Stimulated activated CD8-positive, alpha-beta memory T cell treated with anti-CD3 and anti-CD28 coated beads, Interleukin-7, amount 100 ng/mL, for 1 hour (primary cell): ENCODE measurements at regions not wholly inside any gene's neighbourhood (a gene's known extent, or its start where the extent isn't known, plus 50 kb on each side); places are given as distances from the start of the nearest gene placed in this dataset.
"Not testable (repeated sequence)": the region's sequence is repeated elsewhere in the genome, so short reads cannot be mapped to it uniquely, and the experiment has no call there.

ENCODE experiments used
- DNase-seq, 2 donors: peaks; one replicate each; pipeline ENCODE4 v3.0.0-alpha.2; 2020; ENCODE audit warnings: low read depth in 2 of 2

DNA sequence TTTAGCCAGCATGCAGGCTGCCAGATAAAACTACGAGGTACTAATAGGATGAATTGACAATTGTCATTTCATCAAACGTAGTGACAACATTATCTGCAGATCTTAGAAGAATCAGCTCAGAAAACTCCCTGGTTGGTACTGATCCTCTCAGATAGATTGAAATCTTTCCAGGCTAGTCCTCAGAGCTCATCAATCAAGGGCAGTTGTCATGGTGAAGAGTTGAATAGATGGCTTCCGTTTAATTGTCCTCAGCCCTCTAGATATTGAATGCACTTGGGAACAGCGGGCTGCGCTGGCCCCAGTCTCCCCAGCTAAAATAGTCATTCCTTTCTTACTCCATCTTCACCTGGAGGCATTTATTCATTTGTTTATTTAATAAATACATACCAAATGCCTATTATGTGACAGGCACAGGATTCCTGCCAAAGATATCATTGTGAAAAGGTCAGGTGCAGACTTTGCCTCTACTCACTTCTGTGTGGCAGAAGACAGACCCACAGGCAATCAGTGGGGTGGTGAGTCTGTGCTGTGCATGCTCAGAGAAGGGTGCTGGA is 1081.6 kb downstream of the TYW1 start:
- DNase-seq: no peak

DNA sequence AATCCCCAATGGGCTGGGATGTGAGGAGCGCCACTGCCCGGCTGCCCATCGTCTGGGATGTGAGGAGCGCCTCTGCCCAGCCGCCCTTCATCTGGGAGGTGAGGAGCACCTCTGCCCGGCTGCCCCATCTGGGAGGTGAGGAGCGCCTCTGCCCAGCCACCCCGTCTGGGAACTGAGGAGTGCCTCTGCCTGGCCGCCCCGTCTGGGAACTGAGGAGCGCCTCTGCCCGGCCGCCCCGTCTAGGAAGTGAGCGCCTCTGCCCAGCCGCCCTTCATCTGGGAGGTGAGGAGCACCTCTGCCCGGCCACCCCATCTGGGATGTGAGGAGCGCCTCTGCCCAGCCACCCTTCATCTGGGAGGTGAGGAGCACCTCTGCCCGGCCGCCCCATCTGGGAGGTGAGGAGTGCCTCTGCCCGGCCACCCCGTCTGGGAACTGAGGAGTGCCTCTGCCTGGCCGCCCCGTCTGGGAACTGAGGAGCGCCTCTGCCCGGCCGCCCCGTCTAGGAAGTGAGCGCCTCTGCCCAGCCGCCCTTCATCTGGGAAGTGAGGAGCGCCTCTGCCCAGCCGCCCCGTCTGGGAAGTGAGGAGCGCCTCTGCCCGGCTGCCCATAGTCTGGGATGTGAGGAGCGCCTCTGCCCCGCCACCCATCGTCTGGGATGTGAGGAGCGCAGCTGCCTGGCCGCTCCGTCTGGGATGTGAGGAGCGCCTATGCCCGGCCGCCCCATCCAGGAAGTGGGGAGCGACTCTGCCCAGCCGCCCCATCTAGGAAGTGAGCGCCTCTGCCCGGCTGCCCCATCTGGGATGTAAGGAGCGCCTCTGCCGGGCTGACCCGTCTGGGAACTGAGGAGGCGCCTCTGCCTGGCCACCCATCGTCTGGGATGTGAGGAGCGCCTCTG is 1085.7 kb downstream of the TYW1 start:
- DNase-seq: not testable (repeated sequence)

DNA sequence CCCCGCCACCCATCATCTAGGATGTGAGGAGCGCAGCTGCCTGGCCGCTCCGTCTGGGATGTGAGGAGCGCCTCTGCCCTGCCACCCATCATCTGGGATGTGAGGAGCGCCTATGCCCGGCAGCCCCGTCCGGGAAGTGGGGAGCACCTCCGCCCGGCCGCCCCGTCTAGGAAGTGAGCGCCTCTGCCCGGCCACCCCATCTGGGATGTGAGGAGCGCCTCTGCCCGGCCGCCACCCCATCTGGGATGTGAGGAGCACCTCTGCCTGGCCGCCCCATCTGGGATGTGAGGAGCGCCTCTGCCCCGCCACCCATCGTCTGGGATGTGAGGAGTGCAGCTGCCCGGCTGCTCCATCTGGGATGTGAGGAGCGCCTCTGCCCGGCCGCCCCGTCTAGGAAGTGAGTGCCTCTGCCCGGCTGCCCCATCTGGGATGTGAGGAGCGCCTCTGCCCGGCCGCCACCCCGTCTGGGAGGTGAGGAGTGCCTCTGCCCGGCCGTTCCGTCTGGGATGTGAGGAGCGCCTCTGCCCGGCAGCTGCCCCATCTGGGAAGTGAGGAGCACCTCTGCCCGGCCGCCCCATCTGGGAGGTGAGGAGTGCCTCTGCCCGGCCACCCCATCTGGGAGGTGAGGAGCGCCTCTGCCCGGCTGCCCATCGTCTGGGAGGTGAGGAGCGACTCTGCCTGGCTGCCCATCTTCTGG is 1086.5 kb downstream of the TYW1 start:
- not testable (repeated sequence) for DNase-seq

DNA sequence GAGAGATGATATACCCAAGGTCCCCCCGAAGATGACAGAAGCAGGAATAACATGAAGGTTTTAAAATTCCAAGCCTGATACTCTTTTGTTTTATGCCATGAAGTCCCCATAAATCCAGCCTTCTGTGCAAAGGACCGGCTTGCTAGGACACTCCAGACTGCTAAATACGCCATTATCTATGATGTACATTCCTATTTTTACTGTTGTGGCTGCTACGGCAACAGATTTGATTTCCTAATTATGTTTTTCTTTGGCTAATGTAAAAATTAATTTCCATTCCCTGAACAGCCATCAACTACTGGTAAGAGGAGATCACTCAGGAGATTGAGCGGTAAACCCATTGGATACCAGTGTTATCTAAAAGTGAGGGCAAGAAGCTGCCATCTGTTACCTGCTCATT is 1090.8 kb downstream of the TYW1 start:
- DNase-seq: no peak

DNA sequence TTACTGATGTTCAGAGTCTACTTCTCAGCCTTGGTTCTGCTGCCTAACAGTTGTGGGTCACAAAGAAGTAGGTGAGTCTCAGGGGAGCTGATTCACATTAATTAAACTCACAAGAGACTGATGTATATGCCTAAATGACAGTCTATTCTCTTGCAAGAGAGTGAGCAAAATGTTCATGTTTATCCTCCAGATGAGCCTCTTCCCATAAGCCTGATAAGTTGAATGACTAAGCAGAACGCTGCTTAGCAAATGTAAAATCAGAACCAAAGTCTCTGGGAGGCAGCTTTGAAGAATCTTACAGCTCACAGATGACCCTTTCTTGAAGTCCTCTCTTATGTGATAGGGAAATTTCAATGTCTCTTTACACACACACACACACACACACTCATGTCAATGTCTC is 1092.2 kb downstream of the TYW1 start:
- no peak for DNase-seq

DNA sequence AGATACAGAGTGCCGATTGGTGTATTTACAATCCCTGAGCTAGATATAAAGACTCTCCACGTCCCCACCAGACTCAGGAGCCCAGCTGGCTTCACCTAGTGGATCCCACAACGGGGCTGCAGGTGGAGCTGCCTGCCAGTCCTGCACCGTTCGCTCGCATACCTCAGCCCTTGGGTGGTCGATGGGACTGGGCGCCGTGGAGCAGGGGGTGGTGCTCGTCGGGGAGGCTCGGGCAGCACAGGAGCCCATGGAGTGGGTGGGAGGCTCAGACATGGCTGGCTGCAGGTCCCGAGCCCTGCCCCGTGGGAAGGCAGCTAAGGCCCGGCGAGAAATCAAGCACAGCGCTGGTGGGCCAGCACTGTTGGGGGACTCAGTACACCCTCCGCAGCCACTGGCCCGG is 1093.6 kb downstream of the TYW1 start:
- not testable (repeated sequence) for DNase-seq

DNA sequence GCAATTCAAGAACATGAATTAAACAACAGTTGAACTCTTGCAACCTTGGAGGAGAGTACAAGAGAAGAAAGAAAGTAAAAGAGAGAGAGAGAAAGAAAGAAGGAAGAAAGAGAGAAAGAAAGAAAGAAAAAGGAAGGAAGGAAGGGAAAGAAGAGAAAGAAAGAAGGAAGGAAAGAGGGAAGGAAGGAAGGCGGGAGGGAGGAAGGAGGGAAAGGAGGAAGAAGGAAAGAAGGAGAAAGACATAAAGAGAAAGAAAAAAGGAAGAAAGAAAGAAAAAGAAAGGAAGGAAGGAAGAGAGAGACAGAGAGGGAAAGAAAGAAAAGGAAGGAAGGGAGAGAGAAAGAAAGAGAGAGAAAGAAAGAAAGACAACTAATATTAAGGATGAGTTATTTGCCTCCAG is 1106.7 kb downstream of the TYW1 start:
- DNase-seq: no peak

DNA sequence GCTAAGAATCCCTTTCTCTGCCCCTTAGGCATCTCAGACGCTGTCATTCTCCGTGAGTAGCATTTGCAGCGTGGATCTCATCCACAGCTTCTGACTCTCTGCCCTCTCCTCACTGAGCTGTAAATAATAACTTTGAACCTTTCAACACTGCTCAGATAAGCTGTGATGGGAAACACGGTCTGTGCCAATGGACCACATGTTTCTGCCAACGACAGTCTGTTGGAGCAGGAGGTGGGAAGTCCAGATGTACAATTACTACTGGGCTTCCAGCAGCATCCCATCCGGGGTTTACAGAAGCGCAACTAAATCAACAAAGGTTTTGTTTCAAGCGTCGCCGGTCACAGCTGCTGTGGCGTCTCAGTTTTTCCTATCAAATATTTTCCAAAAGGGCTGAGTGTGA is 1110.6 kb downstream of the TYW1 start:
- DNase-seq: no peak

DNA sequence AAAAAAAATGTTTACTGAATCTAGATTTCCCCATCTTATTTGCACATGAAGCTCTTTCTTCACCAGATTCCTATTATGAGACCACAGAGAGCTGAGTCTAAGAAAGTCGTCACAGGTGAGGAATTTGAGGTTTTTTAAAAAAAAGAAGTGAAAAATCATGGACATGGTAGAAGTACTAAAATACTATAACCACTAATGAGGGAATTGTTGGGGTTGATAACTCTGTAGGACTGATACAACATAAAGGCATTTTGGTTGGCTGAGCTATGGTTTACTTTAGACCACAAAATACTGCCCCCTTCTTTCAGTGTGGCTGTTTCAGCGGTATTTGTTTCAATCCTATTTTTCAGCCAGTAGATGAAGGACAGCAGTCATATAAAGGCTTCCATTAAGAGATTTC is 1111.3 kb downstream of the TYW1 start:
- no peak for DNase-seq

DNA sequence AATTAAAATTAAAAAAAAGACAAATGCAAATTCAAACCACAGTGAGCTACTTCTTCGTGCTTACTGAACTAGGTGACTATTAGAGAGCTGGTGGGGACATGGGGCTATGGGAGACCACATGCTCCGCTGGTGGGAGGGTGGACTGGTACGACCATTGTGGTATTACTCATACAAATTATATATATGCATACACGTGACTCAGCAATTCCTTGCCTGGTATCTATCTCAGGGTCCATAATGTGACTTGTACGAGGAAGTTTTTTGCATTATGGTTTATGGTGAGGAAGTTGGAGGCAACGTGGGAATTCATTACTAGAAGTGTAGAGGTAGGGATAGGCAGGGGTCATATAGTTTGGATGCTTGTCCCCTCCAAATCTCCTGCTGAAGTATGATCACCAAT is 1112.7 kb downstream of the TYW1 start:
- no peak for DNase-seq

DNA sequence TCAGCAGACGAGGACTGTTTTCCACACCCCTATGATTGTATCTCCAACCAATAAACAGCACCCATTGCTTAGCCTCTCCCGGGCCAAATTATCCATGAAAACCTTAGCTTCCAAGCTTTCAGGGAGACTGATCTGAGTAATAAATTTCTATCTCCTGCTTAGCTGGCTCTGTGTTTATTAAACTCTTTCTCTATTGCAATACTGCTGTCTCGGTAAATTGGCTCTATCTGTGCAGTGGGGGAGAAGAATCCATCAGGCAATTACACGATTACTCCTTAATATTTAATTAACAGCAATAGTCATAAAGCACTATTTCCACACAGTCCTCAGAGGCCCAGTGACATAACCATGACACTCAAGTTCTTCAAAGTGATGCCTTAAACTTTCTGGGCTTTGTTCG is 1122.8 kb downstream of the TYW1 start:
- DNase-seq: no peak

DNA sequence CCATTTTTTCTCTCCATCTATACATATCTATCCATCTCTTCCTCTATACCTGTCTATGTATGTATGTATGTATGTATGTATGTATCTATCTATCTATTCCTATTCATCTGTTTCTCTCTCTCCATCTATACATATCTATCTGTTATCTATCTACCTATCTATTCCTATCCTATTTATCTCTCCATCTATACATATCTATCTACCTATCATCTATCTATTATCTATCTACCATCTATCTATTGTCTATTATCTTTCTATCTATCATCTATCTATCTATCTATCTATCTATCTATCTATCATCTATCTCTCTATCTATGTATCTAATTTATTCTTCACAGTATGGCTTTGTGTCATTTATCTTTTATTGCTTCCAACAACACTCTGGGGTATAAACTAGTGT is 1124.4 kb downstream of the TYW1 start:
- DNase-seq: no peak

DNA sequence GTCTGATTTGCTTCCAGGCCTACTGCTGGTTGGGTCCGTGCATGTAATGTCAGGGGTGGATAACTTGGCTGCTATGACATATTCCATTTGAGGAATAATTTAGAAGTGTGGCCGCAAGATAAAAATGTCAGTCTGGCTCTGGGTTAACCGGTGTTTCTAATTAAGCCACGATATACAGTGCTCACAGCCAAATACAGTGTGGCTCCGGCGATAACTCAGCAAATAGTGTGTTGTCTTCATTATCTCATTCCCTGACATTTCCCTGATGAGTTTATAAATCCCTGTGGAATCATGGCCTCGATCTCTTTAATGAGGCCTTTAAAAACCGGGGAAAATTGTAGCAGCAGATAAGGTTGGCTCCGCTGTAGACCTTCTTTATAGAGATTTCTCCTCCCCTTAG is 1125.0 kb downstream of the TYW1 start:
- DNase-seq: no peak

DNA sequence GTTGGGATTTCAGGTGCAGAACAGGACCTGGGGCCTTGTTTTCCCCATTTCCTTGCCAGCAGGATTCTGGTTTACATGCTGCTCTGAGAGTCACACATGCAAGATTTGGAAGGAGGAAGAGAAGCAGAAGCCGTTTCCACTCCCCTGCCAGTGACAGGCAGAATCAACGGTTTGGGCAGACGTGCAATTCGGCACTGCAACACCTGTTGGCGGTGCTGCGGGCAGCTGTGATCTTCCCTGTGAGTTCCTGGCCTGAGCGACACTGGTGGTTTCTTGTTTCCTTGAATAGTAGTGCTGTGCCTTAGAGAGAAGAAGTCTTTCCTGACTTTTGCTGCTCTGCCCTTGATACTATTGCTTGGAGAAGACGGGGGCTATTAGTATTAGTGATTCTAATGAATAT is 1126.2 kb downstream of the TYW1 start:
- no peak for DNase-seq

DNA sequence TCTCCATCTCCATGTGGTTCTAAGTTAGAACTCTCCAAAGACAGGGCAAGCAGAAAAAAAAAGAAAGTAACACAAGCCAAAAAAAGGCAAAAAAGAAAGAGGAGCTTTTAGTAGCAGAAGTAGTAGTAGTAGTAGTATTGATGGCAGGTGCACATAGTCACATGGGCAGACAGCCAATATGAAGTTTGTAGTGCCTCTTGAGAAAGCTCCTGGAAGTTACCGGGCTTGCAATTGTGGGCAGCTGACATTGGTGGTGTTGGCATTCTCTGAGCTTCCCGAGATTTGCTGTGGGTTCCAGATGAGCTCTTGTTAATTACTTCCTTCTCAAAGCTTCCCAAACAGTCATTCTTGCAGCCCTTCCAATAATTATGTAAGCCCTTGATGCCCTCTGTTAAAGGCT is 1128.5 kb downstream of the TYW1 start:
- no peak for DNase-seq

DNA sequence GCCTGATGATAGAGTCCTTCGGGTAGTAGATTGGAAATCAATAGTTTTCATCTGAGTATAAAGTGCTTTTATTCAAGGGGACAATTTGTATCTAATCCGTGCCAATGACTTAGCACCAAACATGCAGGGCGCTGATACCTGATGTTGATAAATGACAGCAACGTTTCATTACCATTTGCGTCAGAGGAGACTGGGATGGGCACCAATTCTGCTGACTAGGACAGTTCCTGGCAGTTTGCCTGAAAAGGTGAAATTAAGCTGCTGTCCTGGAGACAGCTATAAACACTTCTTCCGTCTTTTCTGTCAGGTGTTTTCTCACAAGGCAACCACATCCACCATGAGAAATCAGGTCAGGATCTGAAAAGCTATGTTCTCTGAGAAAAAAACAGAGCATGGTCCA is 1136.4 kb downstream of the TYW1 start:
- DNase-seq: no peak

DNA sequence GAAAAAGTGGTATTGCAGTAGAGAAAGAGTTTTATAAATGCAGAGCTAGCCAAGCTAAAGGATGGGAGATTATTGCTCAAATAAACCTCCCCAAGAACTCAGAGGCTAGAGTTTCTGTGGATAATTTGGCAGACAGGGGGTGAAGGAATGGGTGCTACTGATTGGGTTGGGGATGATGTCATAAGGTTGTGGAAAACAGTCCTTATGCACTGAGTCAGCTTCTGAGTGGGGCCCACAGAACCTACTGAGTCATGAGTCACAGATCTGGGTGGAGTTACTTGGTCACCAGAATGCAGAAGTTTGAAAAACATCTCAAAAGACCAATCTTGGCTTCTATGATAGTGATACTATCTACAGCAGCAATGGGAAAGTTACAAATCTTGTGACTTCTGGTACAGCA is 1146.7 kb downstream of the TYW1 start:
- no peak for DNase-seq

DNA sequence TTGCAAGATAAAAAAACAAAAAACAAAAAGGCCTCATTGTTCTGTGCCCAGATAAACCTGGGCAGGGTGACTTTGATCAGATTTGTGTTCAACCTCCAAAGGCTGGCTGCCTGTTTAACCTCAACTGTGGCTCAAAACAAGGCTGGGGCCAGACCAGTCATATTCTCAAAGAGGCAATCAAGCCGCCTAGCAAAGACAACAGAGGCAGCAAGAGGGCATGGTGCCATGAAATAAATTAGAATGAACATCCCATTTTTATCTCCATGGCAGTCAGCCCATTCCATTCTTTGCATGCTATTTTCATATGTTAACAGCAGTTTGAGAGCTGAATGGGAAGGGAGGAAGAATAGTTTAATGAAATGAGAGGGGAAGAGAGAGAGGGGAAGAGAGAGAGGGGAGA is 1150.3 kb downstream of the TYW1 start:
- DNase-seq: no peak

DNA sequence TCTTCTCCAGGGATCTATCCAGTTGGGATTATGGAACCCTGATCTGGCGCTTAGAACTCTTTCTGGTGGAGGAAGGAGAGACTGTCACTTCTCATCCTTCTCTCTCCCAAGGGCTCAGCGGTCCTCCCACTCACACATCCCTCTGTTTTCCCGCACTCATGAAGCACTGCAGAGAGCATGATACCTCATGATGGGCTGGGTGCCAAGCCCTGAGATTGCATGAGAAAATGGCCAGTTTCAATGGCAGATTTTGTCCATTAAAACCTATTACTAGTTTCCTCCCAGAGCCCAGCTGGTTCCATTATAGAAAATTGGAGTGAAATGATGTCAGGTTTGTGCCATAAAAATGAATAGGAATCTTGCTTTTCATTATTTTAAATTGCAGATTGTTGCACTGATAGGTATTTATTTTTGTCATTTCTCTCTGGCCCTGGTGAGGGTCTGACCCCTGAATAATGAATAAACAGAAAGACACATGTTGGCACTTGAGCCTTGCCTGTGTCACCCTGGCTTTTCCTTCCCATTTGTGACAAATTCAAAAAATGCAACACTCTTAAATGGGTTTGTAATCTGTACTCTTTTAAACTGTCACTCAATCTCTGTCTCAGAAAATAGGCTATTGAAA is 1151.1 kb downstream of the TYW1 start:
- no peak for DNase-seq

DNA sequence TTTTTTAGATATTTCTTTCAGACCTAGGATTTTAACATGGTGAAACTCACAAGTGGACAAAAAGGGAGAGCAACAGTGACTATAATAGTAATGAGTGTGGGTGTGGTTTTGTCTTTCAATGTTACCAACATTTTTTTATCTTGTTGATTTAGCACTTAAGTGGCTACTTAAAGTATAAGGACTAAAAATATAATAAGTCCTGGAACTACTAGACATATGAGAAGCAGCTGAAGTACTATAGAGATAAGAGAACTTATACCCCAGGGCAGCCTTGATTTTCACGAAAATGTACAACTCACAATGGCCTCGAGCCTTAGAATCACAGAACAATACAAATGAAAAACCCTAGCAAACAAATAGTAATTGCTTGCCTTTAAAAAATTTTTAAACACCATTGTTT is 1151.8 kb downstream of the TYW1 start:
- no peak for DNase-seq

DNA sequence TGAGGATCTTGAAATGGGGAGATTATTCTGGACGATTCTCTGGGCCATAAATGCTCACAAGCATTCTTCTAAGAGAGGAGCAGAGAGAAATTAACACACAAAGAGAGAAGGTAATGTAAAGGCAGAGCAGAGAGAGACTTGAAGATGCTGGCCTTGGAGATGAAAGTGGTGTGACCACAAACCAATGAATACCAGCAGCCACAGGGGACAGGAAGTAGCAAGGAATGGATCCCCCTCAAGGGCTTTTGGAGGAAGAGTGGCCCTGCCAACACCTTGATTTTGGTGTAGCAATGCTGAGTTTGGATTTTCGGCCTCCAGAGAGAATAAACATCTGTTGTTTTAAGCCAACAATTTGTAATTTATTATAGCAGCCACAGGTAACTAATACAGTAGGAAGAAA is 1155.6 kb downstream of the TYW1 start:
- no peak for DNase-seq

DNA sequence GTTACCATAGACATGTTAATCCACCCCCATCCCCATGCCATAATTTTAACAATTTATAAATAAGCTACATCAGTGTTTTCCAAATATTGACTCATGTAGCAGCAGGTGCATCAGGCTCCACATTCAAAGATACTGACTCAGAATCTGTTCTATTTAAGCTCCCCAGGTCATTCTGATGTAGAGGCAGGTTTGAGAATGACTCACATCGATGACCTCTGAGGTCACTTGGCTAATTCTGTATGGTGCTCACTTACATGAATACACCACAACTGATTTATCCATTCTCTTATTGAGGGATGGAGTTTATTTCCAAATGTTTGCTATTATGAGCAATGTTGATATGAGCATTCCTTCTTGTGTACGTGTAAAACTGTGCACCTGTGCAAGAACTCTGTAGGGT is 1159.0 kb downstream of the TYW1 start:
- no peak for DNase-seq
